Mucosa of rectum (tissue), 2 donors: ENCODE measurements at regions not wholly inside any gene's neighbourhood (a gene's known extent, or its start where the extent isn't known, plus 50 kb on each side); places are given as distances from the start of the nearest gene placed in this dataset.

Source experiments
- H3K27ac ChIP-seq, 2 donors: one replicate each; pipeline ENCODE4 v1.7.0; 2013; ENCODE audit warnings: inconsistent platforms in 2 of 2, low read depth in 2 of 2, low read length in 2 of 2
- H3K27me3 ChIP-seq, 2 donors: one replicate each; pipeline ENCODE4 v1.7.0; 2013; ENCODE audit warnings: low read length in 2 of 2; ENCODE audit not compliant: control insufficient read depth in 2 of 2, insufficient read depth in 2 of 2
- H3K36me3 ChIP-seq, 2 donors: one replicate each; pipeline ENCODE4 v1.7.0; 2013; ENCODE audit warnings: low read length in 2 of 2; ENCODE audit not compliant: control insufficient read depth in 2 of 2, insufficient read depth in 2 of 2
- H3K4me1 ChIP-seq, 2 donors: one replicate each; pipeline ENCODE4 v1.7.0; 2013; ENCODE audit warnings: low read length in 2 of 2, mild to moderate bottlenecking in 1 of 2; ENCODE audit not compliant: control insufficient read depth in 2 of 2, insufficient read depth in 2 of 2
- H3K4me3 ChIP-seq, 2 donors: one replicate each; pipeline ENCODE4 v1.7.0; 2013; ENCODE audit warnings: low read length in 2 of 2
- H3K9ac ChIP-seq, 2 donors: one replicate each; pipeline ENCODE4 v1.7.0; 2013; ENCODE audit warnings: low read length in 2 of 2, low read depth in 1 of 2, mild to moderate bottlenecking in 1 of 2
- H3K9me3 ChIP-seq, 2 donors: one replicate each; pipeline ENCODE4 v1.7.0; 2013; ENCODE audit warnings: low read length in 2 of 2; ENCODE audit not compliant: control insufficient read depth in 2 of 2
- donor health status: healthy.
- donor health status: Normal muscosa, but diverticular disease.

DNA sequence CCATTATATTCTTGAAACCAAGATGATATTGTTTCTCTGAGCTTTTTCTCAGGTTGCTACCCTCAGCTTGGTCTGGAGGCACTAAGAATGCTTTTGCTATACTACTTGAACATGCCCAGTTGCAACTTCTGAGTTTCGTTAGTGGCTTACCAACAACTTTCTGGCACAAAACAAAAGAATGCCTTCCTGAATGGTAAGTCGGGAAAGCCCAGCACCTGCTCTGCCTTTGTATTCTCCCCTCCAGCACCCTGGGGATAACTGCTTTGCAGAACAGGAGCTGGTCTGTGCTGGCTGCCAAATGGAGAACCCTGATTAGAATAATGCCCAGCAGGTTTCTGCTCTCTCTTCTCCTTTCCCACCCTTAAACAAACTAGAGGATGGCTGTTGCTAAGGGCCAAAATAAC lies 149.3 kb downstream of the TGFB2 start:
- H3K9me3 ChIP-seq = no peaks in the 10 kb centered on the region
- H3K27me3 ChIP-seq = no peaks in the 10 kb centered on the region
- H3K4me1 ChIP-seq = no peaks in the 10 kb centered on the region
- H3K9ac ChIP-seq = no peak overlapping the region
- no peak overlapping the region for H3K4me3 ChIP-seq
- no peak overlapping the region for H3K27ac ChIP-seq
- H3K36me3 ChIP-seq = no peaks in the 10 kb centered on the region

DNA sequence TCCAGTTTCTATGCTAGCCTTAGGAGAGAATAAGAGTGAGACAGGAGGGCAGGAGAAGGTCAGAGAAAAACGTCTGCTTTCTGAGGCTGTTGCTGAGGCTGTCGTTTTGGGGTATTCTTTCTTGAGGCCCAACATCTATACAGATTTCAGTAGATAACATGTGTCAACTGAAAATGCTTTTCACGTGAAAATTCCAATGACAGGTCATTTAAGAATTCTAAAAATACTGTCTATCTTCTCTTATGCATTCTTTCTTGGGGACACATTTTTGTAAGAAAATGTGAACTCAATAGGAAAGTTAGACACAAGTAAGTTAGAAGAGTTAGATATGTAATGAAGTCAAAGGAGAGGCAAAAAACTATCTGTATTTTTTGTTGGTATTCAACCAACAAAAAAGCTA lies 150.8 kb downstream of the TGFB2 start:
- Histone ChIP-seq H3K4me1 (no peaks in the 10 kb centered on the region), H3K4me3 (no peak overlapping the region), H3K9me3 (no peaks in the 10 kb centered on the region), H3K36me3 (no peaks in the 10 kb centered on the region), H3K27me3 (no peaks in the 10 kb centered on the region), H3K27ac (no peak overlapping the region), H3K9ac (no peak overlapping the region)

DNA sequence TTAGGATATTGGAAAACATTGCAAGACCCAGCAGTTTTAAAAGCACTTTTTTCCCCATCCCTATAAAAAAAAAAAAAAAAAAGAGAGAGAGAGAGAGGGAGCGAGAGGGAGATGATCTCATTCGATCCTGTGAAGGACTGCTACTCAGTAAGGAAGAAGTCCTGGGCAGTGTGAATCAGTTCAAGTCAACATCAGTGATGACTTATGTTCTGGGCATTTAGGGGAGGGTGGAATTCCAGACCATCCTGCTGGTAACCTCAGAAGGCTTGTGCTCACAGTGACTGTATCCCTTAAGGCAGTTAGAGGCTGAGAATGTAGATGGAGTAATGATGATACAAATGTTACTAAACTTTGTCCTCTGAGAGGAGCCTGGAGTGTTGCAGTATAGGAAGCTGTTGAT lies 151.4 kb downstream of the TGFB2 start:
- no peaks in the 10 kb centered on the region for H3K9me3 ChIP-seq
- no peak overlapping the region for H3K27ac ChIP-seq
- no peaks in the 10 kb centered on the region for H3K4me1 ChIP-seq
- H3K27me3 ChIP-seq = no peaks in the 10 kb centered on the region
- H3K4me3 ChIP-seq = no peak overlapping the region
- no peaks in the 10 kb centered on the region for H3K36me3 ChIP-seq
- H3K9ac ChIP-seq = no peak overlapping the region

DNA sequence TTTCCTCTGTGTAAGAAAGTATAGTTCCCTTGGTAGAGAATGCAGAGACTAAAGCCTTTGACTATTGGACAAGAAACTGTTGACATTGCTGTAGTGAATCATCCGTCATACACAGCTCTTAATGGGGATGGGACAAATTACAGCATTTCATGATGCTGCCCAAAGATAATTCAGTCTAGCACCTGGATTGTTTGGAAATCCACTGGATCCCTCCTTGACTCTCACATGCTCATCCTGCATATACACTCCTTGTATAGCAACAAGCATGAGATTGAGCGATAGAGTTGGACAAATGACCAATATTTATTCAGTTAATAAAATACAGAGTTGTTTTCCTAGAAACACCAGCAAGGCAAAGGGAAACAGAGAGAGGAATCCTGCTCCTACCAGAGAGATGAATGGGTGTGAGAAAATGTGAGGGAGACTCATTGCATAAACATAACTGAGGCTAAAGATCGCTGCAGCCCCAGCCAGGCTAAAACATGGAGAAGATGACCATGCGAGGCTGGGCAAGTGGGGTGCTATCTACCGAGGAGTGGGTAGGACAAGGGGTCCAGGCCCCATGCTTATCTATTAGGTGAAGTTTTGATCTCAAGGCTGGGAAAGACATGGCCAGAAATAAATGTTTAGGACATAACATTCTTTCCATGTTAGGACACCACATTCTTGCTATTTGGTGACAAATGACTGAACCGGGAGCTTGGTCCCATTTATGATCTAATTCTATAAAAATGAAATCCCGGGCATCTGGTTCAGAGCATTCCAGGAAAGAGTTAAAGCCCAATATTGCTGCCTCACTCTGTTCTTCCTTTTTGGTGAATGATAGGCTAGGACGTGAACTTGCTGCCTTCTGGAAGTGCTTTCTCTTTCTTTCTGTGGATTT lies 153.2 kb downstream of the TGFB2 start:
- Histone ChIP-seq H3K9me3 (no peaks in the 10 kb centered on the region), H3K27me3 (no peaks in the 10 kb centered on the region), H3K27ac (peak overlapping the region in 1 of 2 donors; percentile 34), H3K36me3 (no peaks in the 10 kb centered on the region), H3K4me3 (peak overlapping the region; percentile 14 to 38), H3K9ac (no peak overlapping the region), H3K4me1 (no peaks in the 10 kb centered on the region)

DNA sequence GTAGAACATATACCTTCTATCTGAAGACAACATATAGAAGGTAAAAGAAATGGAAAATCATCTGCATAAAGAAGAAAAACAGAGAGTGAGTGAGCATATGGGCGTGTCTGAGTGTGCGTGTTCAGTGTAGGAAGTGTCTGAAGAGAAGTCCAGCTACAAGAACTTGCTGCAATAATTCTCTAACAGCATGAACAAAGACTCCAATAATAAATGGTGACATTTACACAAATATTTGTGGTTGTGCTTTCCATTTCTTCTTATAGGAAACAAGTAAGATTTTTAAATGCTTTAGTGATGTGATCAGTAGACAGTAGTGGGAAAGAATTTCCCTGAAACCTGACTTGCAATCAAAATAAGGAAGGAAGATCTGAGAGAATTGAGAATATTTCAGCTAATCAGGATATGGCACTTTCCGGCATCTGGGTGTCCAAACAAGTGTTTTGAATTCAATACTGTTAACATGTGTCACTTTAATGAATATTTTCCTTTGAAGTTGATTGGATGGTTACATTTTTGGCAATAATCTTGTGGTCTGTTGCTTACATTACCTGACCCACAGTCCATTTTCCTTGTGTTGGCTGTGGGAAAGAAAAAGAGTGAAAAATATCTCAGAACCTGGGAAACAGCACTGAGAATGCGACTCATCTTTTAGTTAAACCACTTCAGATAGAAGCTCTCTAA lies 154.0 kb downstream of the TGFB2 start:
- Histone ChIP-seq H3K27ac (peak overlapping the region; percentile 34 to 45), H3K27me3 (no peaks in the 10 kb centered on the region), H3K9ac (no peak overlapping the region), H3K4me3 (peak overlapping the region in 1 of 2 donors; percentile 38), H3K4me1 (no peaks in the 10 kb centered on the region), H3K36me3 (no peaks in the 10 kb centered on the region), H3K9me3 (no peaks in the 10 kb centered on the region)

- no peaks in the 10 kb centered on the region for H3K4me1 ChIP-seq
- H3K27ac ChIP-seq = no peak overlapping the region
- H3K4me3 ChIP-seq = no peak overlapping the region
- H3K36me3 ChIP-seq = no peaks in the 10 kb centered on the region
- H3K9ac ChIP-seq = no peak overlapping the region
- H3K9me3 ChIP-seq = no peaks in the 10 kb centered on the region
- H3K27me3 ChIP-seq = no peaks in the 10 kb centered on the region
These were observed 154.8 kb downstream of the TGFB2 start for GRCh38 chr1:218499911-218500310.

DNA sequence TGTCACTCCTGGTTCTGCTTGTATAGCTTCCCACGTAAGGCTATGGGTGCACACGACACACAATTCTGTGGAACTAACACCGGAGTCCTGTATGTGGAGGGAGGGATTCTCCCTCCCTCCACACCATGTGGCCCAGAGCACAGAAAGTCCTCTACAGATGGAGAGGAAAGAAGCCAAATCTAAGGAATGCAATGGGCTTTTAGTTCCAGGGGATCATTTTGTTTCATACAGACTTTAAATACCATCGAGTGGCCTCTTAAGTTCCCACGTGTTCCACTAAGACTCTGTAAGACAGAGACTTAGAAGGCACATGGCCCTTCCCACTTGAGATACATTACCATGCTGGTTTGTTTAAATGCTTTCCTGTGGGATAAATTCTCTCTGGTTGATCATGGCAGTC lies 156.0 kb downstream of the TGFB2 start:
- Histone ChIP-seq H3K27me3 (no peaks in the 10 kb centered on the region), H3K9me3 (no peaks in the 10 kb centered on the region), H3K27ac (no peak overlapping the region), H3K4me1 (no peaks in the 10 kb centered on the region), H3K36me3 (no peaks in the 10 kb centered on the region), H3K4me3 (no peak overlapping the region), H3K9ac (no peak overlapping the region)

DNA sequence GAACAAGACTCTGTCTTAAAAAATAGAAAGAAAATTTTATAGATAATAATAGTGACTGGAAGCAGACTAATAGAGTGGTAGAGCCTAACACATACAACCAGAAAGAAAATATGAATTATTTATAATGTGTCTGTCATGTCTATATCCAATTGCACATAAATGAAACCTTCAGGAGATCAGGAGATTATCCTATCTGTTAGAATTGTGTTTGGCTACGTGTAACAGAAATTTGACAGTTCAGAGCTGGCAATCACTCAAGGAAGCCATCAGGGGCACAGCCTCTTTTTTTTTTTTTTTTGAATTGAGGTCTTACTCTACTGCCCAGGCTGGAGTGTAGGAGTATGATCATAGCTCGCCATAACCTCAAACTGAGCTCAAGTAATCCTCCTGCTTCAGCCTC lies 157.2 kb downstream of the TGFB2 start:
- Histone ChIP-seq H3K36me3 (no peaks in the 10 kb centered on the region), H3K27ac (no peak overlapping the region), H3K9me3 (no peaks in the 10 kb centered on the region), H3K27me3 (no peaks in the 10 kb centered on the region), H3K9ac (no peak overlapping the region), H3K4me1 (no peaks in the 10 kb centered on the region), H3K4me3 (no peak overlapping the region)

- Histone ChIP-seq H3K36me3 (no peaks in the 10 kb centered on the region), H3K4me1 (no peaks in the 10 kb centered on the region), H3K4me3 (no peak overlapping the region), H3K27ac (no peak overlapping the region), H3K9ac (no peak overlapping the region), H3K9me3 (peaks cover 0 to 3% of the 10 kb centered on the region in 2 donors), H3K27me3 (no peaks in the 10 kb centered on the region)
These were observed 158.0 kb downstream of the TGFB2 start for GRCh38 chr1:218503102-218503501.

GRCh38 chr1:218507355-218508002 lies 162.3 kb downstream of the TGFB2 start:
- Histone ChIP-seq H3K36me3 (no peaks in the 10 kb centered on the region), H3K27ac (no peak overlapping the region), H3K4me3 (no peak overlapping the region), H3K9me3 (peaks cover 0 to 3% of the 10 kb centered on the region in 2 donors), H3K4me1 (no peaks in the 10 kb centered on the region), H3K9ac (no peak overlapping the region), H3K27me3 (no peaks in the 10 kb centered on the region)
